ENCODE measurements at regions not wholly inside any gene's neighbourhood (a gene's known extent, or its start where the extent isn't known, plus 50 kb on each side); places are given as distances from the start of the nearest gene placed in this dataset.
"Not testable (repeated sequence)": the region's sequence is repeated elsewhere in the genome, so short reads cannot be mapped to it uniquely, and the experiment has no call there.

- not testable (repeated sequence) for DNase-seq
These were observed 156.2 kb upstream of the GIMD1 start for GRCh38 chr4:106524772-106525171.

GRCh38 chr4:106522839-106523238 lies 154.3 kb upstream of the GIMD1 start:
- DNase-seq: no peak

GRCh38 chr4:106512706-106513105 lies 144.1 kb upstream of the GIMD1 start:
- no peak for DNase-seq

- DNase-seq: no peak
These were observed 138.9 kb upstream of the GIMD1 start for GRCh38 chr4:106507440-106507839.

- DNase-seq: no peak
These were observed 134.8 kb upstream of the GIMD1 start for GRCh38 chr4:106503116-106504050.

DNA sequence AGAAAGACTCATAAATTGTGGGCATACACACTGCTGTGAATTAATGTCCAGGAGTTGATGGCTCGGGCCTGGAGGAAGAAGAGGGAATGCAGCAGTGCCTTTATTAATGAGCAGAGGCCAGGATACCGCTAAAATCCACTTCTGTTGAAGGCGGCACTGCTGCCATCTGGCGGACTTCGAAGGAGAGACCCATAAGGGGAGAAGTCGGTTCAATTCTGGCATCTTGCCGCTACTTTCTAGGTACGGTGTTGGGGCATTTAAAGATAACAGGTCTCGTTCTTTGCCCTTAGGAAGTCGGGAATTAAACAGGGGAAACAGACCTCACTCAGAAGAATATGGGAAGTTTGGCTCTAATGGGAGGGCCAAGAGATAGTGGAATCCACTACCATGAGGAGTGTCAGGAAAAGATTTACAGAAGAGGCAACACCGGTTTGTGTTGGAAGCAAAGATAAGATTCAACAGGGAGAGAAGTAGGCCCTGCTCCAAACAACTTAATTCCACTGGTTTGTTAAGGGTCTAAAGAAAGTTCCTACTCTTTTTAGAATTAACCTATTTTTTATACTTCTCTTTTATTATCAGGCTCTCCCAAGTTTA lies 133.6 kb upstream of the GIMD1 start:
- no peak for DNase-seq

DNA sequence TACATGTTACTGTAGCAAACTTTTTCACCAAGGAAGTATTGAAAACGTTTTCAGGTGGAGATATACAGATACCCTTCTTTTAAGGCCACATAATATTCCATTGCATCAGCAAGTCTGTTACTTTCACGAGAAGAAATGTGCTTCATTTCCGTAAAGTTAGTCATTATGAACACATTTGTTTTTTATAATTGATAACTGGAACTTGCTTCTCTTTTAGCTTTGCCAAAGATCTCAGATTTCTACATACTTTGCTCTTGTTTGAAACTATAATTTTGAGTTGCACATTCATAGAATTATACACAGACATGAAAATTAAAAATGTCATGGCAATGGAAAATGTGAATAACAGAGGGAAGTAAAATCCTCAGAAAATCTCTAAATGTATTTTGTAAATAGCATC lies 128.7 kb upstream of the GIMD1 start:
- no peak for DNase-seq

GRCh38 chr4:106496061-106496460 lies 127.5 kb upstream of the GIMD1 start:
- no peak for DNase-seq

- peak; percentile 79 for DNase-seq
These were observed 126.9 kb upstream of the GIMD1 start for GRCh38 chr4:106495476-106495875.

- DNase-seq: no peak
These were observed 125.5 kb upstream of the GIMD1 start for GRCh38 chr4:106494066-106494465.

GRCh38 chr4:106493086-106493485 lies 124.5 kb upstream of the GIMD1 start:
- DNase-seq: no peak

DNA sequence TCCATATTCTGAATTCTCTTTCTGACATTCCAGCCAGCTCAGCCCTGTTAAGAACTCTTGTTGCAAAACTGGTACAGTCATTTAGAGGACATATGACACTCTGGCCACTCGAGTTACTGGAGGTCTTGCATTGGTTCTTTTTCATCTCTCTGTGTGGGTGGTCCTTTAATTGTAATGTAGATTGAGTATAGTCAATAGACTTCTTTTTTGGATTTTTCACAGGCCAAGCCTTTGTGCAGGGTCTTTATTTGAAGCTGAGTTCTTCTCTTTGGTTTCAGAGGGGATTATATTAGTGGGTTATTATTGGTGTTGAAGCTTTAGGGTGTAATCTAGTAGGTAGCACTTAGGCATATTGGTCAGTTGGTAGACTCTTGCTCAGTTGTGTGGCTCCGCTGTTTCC lies 118.0 kb upstream of the GIMD1 start:
- DNase-seq: no peak

DNA sequence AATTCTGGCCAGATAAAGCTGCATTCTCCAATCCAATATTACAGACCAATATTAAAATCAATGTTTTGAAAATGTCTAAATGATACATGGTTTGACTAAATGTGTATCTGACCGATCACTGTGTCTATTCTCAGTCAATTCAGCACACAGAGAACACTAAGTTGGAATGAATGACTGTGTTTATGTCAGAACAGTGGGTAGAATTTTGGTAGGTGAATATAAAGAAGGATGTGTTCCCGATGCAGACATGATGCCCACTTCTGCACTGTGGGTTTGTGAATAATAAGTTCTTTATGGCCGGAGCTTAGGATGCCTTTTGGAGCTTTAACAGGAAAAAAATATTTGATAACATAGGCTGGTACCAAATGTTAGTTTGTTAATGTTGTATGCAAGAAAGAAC lies 113.2 kb upstream of the GIMD1 start:
- DNase-seq: no peak

GRCh38 chr4:106478152-106478551 lies 109.6 kb upstream of the GIMD1 start:
- DNase-seq: no peak

- no peak for DNase-seq
These were observed 108.2 kb upstream of the GIMD1 start for GRCh38 chr4:106476741-106477140.

- DNase-seq: no peak
These were observed 104.9 kb upstream of the GIMD1 start for GRCh38 chr4:106473515-106473914.

DNA sequence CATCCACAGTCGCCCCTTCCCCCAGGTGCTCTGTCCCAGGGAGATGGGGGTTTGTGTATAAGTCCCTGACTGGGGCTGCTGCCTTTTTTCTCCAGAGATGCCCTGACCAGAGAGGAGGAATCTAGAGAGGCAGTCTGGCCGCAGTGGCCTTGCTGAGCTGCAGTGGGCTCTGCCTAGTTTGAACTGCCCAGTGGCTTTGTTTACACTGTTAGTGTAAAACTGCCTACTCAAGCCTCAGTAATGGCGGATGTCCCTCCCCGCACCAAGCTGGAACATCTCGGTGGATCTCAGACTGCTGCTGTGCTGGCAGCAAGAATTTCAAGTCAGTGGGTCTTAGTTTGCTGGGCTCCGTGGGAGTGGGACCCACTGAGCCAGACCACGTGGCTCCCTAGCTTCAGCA lies 102.6 kb upstream of the GIMD1 start:
- no peak for DNase-seq

- no peak for DNase-seq
These were observed 95.0 kb upstream of the GIMD1 start for GRCh38 chr4:106463622-106464021.

- DNase-seq: no peak
These were observed 86.0 kb upstream of the GIMD1 start for GRCh38 chr4:106454581-106454980.

- peak; percentile 14 for DNase-seq
These were observed 85.4 kb upstream of the GIMD1 start for GRCh38 chr4:106454021-106454420.

- no peak for DNase-seq
These were observed 82.5 kb upstream of the GIMD1 start for GRCh38 chr4:106451091-106451490.

- no peak for DNase-seq
These were observed 81.7 kb upstream of the GIMD1 start for GRCh38 chr4:106450249-106450648.

GRCh38 chr4:106444557-106444956 lies 76.0 kb upstream of the GIMD1 start:
- no peak for DNase-seq

DNA sequence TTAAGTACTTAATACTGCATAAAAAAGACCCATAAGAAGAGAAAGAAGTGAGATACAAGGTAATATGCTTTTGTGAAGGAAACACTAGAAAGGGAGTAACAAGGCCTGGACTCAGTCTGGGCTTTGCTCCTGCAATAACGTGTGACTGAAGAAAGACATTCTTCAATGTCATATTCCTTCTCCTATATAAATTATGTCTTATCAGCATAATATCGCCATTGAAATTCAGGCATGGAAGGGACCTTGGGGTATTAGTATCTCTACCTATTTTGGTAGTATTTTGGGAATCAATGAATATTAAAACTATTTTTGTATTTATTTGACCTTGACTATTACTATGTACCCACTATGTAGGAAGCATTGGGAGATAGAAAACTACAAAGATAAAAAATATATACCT lies 62.2 kb upstream of the GIMD1 start:
- no peak for DNase-seq

Data from muscle of arm (tissue), 1 donor.